Hematopoietic multipotent progenitor cell treated with erythropoietin and hydrocortisone succinate and interleukin-3 and kit ligand, for 6 days (in vitro differentiated cells): ENCODE measurements at regions not wholly inside any gene's neighbourhood (a gene's known extent, or its start where the extent isn't known, plus 50 kb on each side); places are given as distances from the start of the nearest gene placed in this dataset.
"Not testable (repeated sequence)": the region's sequence is repeated elsewhere in the genome, so short reads cannot be mapped to it uniquely, and the experiment has no call there.

Experiments used
- DNase-seq: peaks from one replicate; pipeline ENCODE4 v3.0.0-alpha.2; 2015

DNA sequence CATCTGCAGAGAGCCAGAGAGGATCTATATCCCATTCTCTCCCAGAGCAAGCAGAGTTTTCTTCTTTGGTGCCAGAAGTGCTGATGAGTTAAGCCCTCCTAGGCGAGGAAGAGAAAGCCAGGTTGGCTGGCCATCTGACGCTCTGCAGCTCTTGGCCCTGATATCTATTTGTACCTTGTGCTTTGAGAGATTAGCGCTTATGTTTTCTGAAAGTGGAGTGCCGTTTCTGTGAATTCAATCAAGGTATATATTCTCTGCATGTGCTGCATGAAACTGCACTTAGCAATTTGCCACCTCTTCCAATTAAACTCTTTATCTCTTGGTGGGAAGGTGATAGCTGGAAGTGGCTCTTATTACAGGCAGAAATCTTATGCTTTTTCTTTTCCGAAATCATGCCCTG is 177.5 kb downstream of the LPIN1 start:
- no peak for DNase-seq

DNA sequence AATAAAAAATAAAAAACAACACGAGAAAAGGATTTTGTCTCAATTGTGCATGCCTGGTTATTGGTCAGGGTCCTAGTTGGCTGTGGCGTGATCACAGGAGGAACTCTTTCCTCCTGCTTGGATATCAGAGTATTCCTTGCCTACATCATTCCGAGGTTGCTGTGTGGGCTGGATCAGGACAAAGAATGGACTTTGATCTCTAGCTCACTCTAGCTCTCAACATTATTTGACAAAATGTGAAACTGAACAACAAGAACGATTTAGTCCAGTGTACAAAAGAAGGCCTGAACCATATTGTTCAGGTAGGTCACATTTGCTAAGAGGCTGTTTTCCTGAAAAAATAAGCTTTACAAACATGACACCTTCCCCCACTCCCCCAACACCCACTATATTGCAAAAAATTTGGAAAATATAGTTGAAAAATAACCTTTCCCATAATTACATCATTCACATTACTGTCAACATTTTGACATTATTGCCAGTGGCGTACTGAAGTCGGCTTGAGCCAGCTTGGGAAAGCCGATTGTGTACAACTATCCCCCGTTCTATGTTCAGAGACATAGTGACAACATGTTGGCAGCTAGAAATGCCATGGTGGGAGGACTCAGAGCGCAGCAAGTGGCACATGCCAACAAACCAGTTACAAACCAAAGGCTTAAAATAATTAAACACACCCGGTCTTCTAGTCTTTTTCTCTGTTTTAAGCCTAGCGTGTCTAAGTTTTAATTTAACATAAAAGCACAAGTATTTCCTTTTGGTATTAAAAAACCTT is 179.0 kb downstream of the LPIN1 start:
- no peak for DNase-seq

DNA sequence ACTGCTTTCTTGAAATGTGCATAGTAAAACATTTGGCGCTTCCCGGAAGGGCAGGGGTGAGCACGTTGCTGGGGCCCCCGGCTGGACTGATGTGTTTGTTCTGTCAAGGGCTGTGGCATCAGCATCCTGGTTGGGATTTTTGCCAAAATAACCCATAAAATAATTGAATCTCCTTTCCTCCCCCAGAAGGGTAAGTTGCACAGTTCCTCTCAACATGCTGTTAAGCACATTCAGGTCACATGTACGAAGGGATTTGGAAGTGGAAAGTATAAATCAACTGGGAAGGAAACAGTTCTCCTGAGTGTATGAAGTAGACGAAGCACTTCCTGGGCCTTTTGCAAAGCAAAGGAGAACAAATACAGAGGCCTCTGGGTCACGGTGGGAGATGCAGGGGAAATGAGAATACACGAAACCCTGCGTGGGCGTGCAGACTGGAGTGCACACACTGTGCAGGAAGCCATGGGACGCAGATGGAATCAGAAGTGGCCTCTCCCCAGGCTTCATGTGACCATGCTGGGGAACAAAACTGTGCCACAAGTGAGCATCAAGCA is 183.9 kb downstream of the LPIN1 start:
- DNase-seq = no peak

DNA sequence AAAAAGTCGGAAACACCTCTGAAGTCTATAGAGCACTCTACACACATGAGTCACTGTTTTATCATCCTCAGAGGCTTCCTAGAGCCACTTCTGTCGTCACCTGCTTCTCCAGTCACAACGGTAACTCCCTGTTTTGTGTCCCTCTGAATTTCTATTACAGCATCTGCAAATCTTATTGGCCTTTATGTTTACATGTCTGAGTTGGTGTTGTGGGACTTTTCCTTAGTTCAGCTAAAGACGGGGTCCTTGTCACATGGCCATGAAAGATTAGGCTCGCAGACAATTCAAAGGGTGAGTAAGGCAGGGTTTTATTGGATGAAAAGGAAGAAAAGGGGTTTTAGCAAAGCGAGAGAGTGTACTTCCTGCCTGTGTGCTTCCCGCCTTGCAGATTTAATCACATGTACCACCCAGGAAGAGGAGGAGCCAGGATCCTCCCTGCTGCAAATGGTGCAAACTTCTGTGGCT is 185.6 kb downstream of the LPIN1 start:
- DNase-seq = no peak

DNA sequence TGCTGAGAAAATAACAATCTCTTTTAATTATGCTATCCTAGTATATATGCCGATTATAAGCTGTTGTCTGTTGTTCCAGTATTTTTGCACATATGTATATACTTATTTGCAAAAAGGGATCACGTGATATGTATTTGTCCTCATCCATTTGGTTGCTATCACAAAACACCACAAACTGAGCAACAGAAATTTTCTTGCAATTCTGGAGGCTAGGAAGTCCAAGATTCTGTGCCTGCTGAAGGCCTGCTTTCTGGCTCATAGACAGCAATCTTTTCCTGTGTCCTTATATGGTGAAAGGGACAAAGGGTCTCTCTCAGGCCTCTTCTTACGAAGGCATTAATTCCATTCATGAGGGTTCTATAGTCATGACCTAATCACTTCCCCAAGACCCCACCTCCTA is 186.5 kb downstream of the LPIN1 start:
- DNase-seq = no peak

DNA sequence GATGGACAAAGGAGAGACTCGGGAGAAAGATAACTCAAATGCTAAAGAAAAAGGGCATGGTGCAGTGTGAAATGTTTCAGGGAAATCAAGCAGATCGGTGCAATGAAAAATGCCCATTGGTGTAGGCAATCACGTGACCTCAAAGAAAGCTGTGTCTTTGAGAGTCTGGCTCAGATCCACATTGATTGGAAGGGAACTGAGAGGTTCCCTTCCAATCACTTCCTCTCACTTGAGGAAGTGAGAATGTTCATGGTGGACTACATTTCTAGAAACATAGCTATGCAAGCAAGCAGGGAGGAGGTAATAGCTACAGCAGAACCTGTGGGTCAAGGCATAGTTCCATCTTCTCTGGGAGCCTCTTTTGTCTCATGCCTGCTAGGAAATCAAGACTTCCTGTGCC is 187.4 kb downstream of the LPIN1 start:
- no peak for DNase-seq

DNA sequence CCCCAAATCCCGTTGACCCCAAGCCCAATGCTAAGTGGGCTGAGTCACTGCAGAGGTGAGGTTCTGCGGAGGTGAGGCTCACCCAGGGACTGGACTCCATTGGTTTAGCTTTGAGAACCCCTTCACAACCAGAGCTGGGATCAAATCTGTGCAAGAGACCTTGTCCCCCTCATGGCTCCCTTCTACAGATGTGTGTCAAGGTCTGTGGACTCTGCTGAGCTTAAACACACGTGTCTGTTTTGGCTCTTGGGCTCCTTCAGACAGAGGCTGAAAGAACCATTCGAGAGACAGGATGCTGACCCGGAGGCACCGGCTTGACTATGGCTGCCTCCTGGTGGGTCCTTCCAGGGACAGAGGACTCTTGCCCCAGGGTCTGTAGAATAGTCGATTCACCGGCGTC is 190.3 kb downstream of the LPIN1 start:
- no peak for DNase-seq

DNA sequence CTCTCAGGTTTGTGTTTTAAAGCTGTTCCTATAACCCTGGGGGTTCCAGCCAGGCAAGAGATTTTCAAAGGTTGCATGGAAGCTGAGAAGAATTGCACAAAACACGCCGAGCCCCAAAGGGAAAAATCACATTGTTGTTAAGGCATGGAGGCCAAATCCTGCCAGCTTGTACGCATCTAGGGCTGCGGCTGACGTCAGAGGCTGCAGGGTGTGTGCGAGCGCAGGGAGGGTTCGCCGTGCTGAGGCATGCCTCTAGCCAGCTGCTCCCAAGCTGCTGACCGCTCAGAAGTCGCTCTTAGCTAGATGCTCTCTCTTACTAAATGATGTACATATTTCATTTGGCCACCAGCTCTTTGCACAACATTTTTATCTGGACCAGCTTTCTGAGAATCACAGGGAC is 191.8 kb downstream of the LPIN1 start:
- DNase-seq = no peak

DNA sequence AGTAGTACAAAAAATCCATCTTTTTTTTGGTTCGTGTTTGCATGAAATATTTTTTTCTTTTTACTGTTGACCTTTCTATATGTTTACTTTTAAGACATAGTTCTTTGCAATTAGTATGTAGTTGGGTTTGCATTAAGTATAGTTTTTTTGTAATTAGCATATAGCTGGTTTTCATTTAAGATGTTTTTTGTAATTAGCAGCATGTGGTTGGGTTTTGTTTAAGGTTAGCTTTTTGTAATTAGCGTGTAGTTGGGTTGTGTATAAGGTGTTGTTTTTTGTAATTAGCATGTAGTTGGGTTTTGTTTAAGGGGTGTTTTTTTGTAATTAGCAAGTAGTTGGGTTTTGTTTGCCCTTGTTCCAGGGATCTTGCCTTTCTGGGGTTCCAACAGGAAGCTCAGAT is 193.1 kb downstream of the LPIN1 start:
- no peak for DNase-seq

DNA sequence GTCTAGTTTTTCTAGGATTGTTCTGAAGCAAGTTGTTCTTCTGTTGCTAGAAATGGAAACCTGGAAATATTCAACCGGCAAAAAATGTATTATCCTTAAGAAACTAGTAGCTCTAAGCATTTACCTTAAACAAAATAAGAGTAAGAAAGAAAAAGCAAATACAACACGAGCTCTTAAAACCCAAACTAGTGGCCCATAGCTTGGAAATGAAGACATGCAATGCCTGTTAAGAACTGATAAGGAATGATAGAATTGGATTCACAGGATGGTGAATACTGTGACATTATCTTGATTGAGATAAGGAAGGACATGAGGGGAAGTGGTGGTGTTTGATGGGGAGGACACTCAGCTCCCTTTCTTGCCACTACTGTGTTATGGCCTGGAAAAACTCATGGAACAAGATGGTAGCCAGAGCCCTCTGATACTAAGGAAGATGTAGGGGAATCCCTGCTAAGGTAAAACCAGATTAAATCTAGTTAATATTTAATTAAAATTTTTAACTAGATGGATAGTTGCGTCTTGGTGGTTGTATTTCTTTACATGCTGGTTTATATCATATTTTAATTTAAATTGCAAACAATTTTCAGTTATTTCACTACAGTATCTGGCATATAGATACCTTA is 193.8 kb downstream of the LPIN1 start:
- peak; percentile 35 for DNase-seq

DNA sequence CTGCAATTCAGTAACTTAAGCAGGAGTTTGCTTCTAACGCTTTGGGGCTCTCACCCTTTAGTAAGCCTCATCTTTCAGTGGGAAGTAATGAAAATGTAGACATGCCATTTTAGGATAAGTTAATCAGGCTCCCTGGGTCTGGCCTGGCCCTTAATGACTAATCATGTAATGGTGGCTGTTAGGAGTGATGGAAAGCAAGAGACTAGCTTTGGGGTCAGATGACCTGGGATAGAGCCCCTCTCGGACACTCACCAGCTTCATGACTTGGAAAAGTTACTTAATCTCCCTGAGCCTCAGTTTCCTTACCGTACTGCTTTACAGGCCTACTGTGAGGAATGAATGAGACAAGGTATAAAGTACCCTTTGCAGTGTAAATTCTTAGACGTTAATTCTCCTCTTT is 194.4 kb downstream of the LPIN1 start:
- DNase-seq = no peak

DNA sequence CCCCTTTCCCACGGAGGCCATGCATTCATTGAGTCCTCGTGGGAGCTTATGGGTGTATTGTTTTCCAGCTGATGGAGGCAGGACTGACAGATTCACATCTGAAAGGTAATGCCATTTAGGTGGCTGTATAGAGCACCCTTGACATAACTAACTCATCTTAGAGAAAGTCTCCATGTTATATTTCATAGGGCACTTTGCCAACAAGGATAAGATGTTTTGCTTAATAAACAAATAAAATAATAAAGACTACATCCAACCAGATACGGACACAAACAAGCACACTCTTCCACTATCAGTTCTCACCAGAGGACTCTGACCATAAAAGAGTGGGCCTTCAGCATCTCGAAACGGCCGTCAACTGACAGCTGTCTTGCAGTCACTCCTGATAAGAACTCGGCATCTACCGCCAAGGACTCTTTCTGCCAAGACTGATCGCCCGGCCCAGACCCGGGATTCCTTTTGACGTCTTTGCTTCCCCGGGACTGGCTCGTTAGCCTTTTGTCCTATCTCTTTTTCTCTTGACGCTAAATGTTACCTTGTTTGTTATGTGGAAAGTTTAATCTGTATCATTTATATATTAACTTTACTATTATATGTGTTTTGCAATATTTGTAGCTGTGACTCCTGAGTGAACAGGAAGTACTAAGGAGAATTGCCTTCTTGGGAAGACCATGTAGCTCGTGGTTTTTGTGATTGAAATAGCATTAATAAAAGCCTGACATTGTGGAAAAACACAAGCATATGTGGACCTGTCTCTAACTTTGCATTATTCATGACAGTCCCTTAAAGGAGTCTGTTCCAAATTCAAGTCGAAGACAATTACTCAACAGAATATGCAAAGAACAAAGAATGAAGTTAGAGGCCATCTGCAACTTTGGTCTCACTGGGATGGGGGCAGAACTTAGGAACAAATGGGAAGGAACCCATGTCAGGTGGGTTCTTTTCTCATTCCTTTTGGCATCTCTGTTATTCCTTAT is 195.1 kb downstream of the LPIN1 start:
- peak; percentile 93 for DNase-seq

DNA sequence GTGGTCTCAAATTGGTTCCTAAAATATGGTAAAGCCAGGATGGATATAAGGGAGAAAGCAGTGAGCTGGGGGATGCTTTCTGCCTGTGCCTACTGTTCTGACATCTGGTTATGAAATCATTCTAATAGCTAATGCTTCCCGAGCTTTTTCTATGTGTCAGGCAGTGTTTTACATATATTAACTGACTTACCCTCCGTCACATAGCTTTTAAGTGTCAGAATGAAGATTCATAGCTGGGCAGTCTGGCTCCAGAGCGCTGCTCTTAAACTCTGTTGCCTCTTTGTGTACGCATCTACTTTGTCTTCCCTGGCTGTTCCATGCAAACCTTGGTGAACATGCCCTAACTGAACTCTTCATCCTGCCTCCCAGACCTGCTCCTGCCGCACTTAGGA is 195.7 kb downstream of the LPIN1 start:
- no peak for DNase-seq

DNA sequence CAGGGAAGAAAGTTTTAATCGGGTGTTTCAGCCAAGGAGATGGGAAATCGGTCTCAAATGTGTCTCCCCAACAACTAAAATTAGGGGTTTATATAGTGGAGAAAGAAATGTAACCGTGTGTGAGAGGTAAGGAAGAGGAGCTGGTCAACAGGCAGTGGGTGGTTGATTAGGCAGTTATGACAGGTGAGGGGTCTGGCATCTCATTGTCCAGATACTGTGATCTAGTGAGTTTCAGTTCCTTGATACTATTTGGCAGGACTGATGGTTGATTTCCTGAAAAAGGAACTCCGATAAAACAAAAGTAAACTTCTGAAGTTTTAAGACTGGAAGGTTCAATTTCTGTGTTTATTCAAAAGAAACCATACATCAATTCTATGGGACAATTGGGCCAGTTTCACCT is 197.9 kb downstream of the LPIN1 start:
- DNase-seq = no peak

DNA sequence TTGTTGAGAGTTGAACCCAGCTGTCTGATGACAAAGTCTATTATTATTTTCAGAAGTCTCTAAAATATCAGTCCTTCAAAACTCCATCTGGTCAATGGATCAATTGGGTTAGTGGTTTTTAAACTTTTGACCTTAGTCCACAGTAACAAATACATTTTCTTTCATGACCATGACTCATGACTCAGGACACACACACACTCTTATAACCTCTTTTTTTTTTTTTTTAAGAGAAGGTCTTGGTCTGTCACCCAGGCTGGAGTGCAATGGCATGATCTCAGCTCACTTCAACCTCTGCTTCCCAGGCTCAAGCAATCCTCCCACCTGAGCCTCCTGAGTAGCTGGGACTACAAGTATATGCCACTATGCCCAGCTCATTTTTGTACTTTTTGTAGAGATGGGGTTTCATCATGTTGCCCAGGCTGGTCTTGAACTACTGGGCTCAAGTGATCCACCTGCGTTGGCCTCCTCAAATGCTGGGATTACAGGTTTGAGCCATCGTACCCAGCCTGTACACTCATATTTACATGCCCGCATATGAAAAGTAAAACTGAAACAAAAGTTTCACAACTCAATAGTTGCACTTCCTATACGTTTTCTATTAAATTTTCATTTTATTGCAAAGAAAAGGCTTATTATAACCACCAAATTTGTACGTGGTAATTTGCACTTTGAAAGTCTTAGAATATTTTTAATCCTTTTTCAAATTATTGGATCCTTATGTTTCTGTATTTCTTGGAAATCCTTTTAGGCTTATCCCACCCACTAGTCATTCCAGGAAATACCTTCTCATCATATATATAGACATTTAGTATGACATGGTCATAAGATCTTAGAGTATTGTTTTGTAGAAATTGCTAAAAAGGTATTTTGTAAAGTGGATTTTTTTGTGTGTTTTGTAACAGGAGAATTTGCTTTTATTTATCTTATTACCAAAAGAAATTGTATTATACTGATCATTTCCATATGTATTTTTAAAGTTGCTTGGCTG is 199.0 kb downstream of the LPIN1 start:
- no peak for DNase-seq

DNA sequence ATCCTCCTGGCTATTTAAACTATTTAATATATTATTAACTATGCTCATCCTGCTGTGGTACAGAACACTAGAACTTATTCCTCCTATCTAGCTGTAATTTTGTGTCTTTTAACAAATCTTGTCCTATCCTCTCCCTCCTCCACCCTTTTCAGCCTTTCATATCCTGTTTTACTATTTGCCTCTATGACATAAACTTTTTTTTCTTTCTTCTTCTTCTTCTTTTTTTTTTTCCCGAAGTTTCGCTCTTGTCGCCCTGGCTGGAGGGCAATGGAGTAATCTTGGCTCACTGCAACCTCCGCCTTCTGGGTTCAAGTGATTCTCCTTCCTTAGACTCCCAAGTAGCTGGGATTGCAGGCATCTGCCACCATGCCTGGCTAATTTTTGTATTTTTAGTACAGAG is 201.5 kb downstream of the LPIN1 start:
- no peak for DNase-seq

DNA sequence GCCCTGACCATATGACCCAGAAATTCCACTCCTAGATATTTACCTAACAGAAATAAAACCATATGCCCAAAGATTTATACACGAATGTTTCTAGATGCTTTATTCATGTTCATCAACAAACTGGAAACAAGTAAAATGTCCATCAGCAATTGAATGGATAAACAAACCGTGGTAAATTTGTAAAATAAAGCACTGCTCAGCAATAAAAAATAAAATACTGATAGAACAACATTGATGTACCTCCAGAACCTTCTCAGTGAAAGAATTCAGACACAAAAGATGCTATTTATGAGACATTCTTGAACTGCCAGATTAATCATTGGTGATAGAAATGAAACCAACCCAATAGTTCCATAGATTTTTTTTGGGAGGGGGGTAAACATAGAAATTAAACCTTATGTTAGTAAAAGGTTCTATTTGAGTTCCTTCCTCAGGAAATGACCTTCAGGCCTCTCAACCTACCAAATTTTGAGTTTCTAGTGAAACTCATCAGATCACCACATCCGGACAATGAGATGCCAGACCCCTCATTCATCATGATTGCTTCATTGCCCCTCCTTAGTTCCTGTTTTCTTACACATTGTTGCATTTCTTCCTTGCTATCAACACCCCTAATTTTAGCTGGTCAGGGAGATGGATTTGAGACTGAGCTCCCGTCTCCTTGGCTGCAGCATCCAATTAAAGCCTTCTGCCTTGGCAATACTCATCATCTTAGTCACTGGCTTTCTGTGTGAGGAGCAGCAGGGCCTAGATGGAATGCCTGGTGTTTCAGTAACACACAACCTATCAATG is 203.5 kb downstream of the LPIN1 start:
- DNase-seq = peak; percentile 63

DNA sequence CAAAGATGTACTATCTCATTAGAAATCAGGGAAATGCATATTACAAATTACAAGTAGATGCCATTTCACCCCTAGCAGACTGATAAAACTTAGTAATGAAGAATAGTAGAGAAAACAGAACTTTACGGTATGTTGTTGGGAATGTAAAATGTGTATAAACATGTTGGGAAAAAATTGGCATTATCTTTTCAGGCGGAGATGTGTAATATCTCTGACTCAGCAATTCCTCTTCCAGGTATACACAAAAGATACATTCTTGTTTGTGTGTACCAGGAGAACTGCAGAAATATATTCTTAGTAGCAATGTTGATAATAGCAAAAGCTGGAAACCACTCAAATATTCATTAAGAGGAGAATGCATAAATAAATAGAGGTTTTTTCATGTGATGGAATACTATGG is 204.5 kb downstream of the LPIN1 start:
- DNase-seq = no peak

DNA sequence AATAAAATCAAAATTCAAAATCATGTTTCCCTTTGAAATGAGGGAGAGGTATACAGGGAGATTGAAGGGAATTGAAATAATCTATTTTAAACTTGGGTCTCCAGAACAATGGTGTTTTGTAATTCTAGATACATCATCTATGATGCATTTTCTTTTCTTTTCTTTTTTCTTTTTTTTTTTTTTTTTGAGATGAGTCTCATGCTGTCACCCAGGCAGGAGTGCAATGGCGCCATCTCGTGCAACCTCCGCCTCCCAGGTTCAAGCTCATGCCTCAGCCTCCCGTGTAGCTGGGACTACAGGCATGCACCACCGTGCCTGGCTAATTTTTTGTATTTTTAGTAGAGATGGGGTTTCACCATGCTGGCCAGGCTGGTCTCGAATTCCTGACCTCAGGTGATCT is 205.1 kb downstream of the LPIN1 start:
- DNase-seq = not testable (repeated sequence)

DNA sequence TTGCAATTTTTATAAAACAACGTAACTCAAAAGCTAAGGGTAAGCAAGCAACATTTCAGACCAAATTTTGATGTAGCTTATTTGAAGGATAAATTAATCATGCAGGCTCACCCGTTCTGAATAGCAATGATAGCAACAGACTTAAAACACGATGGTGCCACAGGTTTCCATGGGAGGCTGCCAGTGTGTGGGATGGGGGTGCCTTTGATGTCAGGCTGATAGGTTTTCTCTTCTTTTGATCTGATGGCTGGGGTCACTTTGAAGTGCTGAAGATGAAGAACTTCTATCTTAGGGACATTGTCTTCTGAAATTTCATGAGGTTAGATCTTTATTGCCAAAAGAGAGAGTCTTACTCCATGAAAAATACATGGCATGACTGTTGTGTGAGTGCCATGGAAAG is 206.8 kb downstream of the LPIN1 start:
- no peak for DNase-seq

DNA sequence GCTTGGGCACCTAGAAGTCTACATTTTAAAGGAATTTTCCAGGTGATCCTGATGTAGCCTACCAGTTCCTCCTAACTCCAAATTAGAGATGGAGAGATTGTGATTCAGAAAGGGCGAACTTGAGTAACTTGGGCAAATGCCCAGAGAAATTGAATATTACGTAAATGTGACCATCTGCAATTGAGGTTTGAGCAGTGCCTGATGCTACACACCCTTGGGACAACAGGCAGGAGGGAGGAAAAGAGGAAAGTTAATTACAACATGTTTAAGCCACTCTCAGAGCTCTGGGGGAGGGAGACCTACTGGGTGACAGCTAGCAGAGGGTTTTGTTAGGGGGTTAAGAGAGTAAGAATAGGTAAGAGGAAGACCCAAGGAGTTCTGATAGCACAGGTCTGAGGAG is 208.9 kb downstream of the LPIN1 start:
- no peak for DNase-seq
